HFFc6 (cell line): ENCODE measurements at regions not wholly inside any gene's neighbourhood (a gene's known extent, or its start where the extent isn't known, plus 50 kb on each side); places are given as distances from the start of the nearest gene placed in this dataset.

Experiments
- DNase-seq: peaks from one replicate; pipeline ENCODE4 v3.0.0-alpha.2; 2018
- H3K27ac Mint-ChIP-seq: 2 replicates; pipeline ENCODE4 v1.8.0; 2020; ENCODE audit warnings: mild to moderate bottlenecking, mixed read lengths
- H3K27me3 Mint-ChIP-seq: 2 replicates; pipeline ENCODE4 v1.8.0; 2021; ENCODE audit warnings: mild to moderate bottlenecking, moderate library complexity, mixed read lengths; ENCODE audit not compliant: insufficient read depth
- H3K36me3 Mint-ChIP-seq: 2 replicates; pipeline ENCODE4 v1.8.0; 2021; ENCODE audit warnings: low read depth, mixed read lengths
- H3K4me1 Mint-ChIP-seq: 2 replicates; pipeline ENCODE4 v1.8.0; 2020; ENCODE audit warnings: low read depth, mixed read lengths
- H3K4me3 Mint-ChIP-seq: 2 replicates; pipeline ENCODE4 v1.8.0; 2020; ENCODE audit warnings: mild to moderate bottlenecking, moderate library complexity, mixed read lengths
- H3K9me3 Mint-ChIP-seq: 2 replicates; pipeline ENCODE4 v1.8.0; 2020; ENCODE audit warnings: mild to moderate bottlenecking, mixed read lengths
- TF ChIP-seq, protein P1 (sequence below): fragments of 200-600 bp; sonication (generic); IDR thresholded peaks from 2 replicates; pipeline ENCODE4 v1.5.0; 2021; ENCODE audit warnings: antibody characterized with exemption, mild to moderate bottlenecking

DNA sequence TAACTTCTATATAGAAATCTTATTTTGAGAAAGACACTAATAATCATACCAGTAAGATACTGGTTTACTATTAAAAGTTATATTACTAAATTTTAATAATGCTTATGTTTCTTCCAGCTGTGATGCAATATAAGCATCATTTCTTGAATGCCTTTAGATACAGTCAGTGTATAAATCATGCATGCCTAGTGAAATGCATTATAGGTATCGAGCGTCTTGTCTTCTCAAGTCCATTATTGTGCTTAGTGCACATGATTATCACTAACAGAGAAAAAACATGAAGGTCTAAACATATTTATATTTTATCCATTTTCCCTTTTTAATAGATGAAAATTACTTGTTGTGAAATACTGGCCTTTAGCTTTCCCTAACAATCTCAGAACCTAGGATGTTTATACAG lies 1021.5 kb upstream of the AGA start:
- no peaks in the 10 kb centered on the region for H3K4me1 Mint-ChIP-seq
- H3K27ac Mint-ChIP-seq: no peak overlapping the region

DNA sequence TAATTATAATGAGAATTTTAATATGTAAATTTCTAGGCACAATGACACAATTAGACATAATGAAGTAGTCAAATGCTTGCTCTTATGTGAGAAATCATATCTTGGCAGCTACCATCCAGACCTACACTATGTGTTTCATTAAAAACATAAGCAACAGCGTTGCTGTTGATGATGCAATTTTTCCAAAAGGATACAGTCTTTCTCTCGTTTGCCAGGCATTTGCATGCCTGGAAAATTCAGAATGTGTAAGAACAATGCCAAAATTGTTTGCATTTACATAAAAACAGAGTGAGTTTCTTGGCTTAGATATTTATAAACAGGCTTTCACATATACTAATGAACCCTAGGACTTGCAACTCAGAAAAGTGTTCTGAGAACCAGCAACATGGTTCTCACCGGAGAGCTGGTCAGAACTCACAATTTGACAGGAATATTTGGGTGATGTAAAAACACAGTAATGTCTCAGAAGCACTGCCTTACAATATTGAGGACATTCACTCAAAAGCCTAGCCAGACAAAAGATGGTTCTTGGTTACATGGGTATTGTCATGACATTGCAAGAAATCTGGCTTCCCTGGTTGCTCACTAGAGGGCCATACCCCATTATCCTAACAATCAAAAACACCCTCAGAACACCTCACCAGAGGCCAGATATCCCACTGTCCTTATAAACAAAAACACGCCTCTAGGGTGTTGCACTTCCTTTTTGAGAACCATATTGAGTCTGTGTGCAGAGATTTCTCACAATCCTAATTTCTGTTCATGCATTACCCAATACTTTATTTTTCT lies 1029.0 kb upstream of the AGA start:
- no peak overlapping the region for H3K27ac Mint-ChIP-seq
- no peak for DNase-seq
- H3K9me3 Mint-ChIP-seq: peaks cover 8% of the 10 kb centered on the region
- H3K4me1 Mint-ChIP-seq: no peaks in the 10 kb centered on the region
- H3K27me3 Mint-ChIP-seq: no peaks in the 10 kb centered on the region
- TF ChIP-seq, protein P1, sequence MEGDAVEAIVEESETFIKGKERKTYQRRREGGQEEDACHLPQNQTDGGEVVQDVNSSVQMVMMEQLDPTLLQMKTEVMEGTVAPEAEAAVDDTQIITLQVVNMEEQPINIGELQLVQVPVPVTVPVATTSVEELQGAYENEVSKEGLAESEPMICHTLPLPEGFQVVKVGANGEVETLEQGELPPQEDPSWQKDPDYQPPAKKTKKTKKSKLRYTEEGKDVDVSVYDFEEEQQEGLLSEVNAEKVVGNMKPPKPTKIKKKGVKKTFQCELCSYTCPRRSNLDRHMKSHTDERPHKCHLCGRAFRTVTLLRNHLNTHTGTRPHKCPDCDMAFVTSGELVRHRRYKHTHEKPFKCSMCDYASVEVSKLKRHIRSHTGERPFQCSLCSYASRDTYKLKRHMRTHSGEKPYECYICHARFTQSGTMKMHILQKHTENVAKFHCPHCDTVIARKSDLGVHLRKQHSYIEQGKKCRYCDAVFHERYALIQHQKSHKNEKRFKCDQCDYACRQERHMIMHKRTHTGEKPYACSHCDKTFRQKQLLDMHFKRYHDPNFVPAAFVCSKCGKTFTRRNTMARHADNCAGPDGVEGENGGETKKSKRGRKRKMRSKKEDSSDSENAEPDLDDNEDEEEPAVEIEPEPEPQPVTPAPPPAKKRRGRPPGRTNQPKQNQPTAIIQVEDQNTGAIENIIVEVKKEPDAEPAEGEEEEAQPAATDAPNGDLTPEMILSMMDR: no peak
- H3K4me3 Mint-ChIP-seq: no peak overlapping the region
- no peaks in the 10 kb centered on the region for H3K36me3 Mint-ChIP-seq

More for the DNA sequence above, 1021.5 kb upstream of the AGA start:
- Mint-ChIP-seq H3K4me3 (no peak overlapping the region), H3K27me3 (no peaks in the 10 kb centered on the region), H3K36me3 (no peaks in the 10 kb centered on the region), H3K9me3 (peaks cover 16% of the 10 kb centered on the region; the same call in 1 of the 2 replicates)
- TF ChIP-seq, protein P1: no peak
- no peak for DNase-seq

DNA sequence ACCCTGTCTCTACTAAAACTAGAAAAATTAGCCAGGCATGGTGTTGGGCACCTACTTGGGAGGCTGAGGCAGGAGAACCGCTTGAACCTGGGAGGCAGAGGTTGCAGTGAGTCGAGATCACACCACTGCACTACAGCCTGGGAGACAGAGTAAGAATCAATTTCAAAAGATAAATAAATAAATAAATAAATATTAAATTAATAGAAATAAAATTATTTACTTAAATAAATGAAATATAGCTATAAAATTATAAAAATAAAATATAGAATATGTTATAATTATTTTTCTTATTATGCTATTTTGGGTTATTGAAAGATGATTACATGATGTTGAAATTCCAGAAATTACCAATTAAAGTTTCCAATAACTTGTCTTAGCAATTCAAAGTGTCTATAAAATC lies 1029.8 kb upstream of the AGA start:
- TF ChIP-seq, protein P1: no peak
- H3K27ac Mint-ChIP-seq: no peak overlapping the region
- no peaks in the 10 kb centered on the region for H3K27me3 Mint-ChIP-seq
- no peaks in the 10 kb centered on the region for H3K4me1 Mint-ChIP-seq
- no peaks in the 10 kb centered on the region for H3K36me3 Mint-ChIP-seq
- peaks cover 8% of the 10 kb centered on the region for H3K9me3 Mint-ChIP-seq
- no peak overlapping the region for H3K4me3 Mint-ChIP-seq
- no peak for DNase-seq

DNA sequence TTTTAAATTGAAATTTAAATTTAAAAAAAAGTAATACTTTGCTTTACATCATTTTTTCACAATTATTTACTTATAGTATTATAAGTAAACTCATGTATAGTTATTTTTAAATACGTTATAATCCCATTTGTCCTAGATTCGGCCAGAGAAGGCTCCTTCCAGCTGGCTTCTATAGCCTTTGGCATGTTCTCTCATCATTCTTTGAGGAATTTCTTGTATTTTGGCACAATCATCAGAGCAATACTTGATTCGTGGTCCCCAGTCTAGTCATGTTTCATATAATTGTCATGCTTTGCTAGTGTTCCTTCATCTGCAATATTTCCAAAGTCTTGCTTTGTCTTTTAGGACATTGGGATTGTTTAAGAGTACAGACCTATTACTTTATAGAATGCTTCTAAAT lies 1037.9 kb upstream of the AGA start:
- Mint-ChIP-seq H3K27me3 (no peaks in the 10 kb centered on the region), H3K9me3 (peaks cover 14% of the 10 kb centered on the region), H3K36me3 (no peaks in the 10 kb centered on the region), H3K27ac (no peak overlapping the region), H3K4me1 (no peaks in the 10 kb centered on the region), H3K4me3 (no peak overlapping the region)
- no peak for DNase-seq
- TF ChIP-seq, protein P1: no peak

DNA sequence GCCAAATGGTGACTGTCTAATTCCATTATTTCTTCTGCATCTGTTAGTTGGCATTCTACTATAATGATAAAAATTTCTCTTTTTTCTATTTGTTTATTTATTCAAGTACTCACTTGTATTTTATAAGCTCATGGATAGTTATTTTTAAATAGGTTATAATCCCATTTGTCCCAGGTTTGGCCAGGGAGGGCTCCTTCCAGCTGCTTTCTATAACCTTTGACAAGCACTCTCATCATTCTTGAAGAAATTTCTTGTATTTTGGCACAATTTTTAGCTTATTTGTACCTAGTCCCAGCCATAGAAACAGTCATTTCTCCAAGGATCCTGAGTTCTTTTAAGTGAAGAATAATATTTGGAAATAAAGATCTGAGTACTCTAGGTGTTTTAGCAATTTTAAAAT lies 1038.6 kb upstream of the AGA start:
- Mint-ChIP-seq H3K27ac (no peak overlapping the region), H3K9me3 (peaks cover 14% of the 10 kb centered on the region), H3K36me3 (no peaks in the 10 kb centered on the region), H3K4me3 (no peak overlapping the region), H3K27me3 (no peaks in the 10 kb centered on the region), H3K4me1 (no peaks in the 10 kb centered on the region)
- TF ChIP-seq, protein P1: no peak
- DNase-seq: no peak
